GM19351 (cell line): ENCODE measurements at regions not wholly inside any gene's neighbourhood (a gene's known extent, or its start where the extent isn't known, plus 50 kb on each side); places are given as distances from the start of the nearest gene placed in this dataset.

ENCODE experiments used
- ATAC-seq: cut with Tn5 transposase; IDR thresholded peaks from one replicate; pipeline ENCODE4 v1.9.1; 2021; ENCODE audit warnings: mild to moderate bottlenecking, moderate library complexity; ENCODE audit not compliant: unreplicated experiment

- ATAC-seq: no peak
Observed at GRCh38 chr5:173762045-173762444, 126.1 kb upstream of the CPEB4 start.

- ATAC-seq: no peak
Observed at GRCh38 chr5:173762930-173763329, 125.2 kb upstream of the CPEB4 start.

- no peak for ATAC-seq
Observed at GRCh38 chr5:173763410-173763809, 124.7 kb upstream of the CPEB4 start.

- ATAC-seq: peak; percentile 57
Observed at GRCh38 chr5:173764332-173765028, 123.7 kb upstream of the CPEB4 start.

- no peak for ATAC-seq
Observed at GRCh38 chr5:173765029-173765644, 123.0 kb upstream of the CPEB4 start.

GRCh38 chr5:173765661-173766060 lies 122.5 kb upstream of the CPEB4 start:
- ATAC-seq: no peak

GRCh38 chr5:173767574-173768266 lies 120.4 kb upstream of the CPEB4 start:
- ATAC-seq: no peak

- no peak for ATAC-seq
Observed at GRCh38 chr5:173768267-173768806, 119.8 kb upstream of the CPEB4 start.

- ATAC-seq: no peak
Observed at GRCh38 chr5:173768891-173769290, 119.3 kb upstream of the CPEB4 start.

- ATAC-seq: no peak
Observed at GRCh38 chr5:173770637-173771036, 117.5 kb upstream of the CPEB4 start.

GRCh38 chr5:173771121-173771724 lies 116.9 kb upstream of the CPEB4 start:
- ATAC-seq: no peak

- no peak for ATAC-seq
Observed at GRCh38 chr5:173771725-173772383, 116.3 kb upstream of the CPEB4 start.

GRCh38 chr5:173772384-173773059 lies 115.6 kb upstream of the CPEB4 start:
- ATAC-seq: no peak

- ATAC-seq: no peak
Observed at GRCh38 chr5:173774271-173774761, 113.8 kb upstream of the CPEB4 start.

GRCh38 chr5:173775261-173776197 lies 112.6 kb upstream of the CPEB4 start:
- ATAC-seq: no peak

- ATAC-seq: no peak
Observed at GRCh38 chr5:173777149-173777548, 111.0 kb upstream of the CPEB4 start.

- ATAC-seq: no peak
Observed at GRCh38 chr5:173777674-173778073, 110.5 kb upstream of the CPEB4 start.

GRCh38 chr5:173778152-173778782 lies 109.9 kb upstream of the CPEB4 start:
- ATAC-seq: no peak
